VCaP (cell line): ENCODE measurements at regions not wholly inside any gene's neighbourhood (a gene's known extent, or its start where the extent isn't known, plus 50 kb on each side); places are given as distances from the start of the nearest gene placed in this dataset.
"Not testable (repeated sequence)": the region's sequence is repeated elsewhere in the genome, so short reads cannot be mapped to it uniquely, and the experiment has no call there.

ENCODE experiments used
- H3K27ac ChIP-seq: fragments of 450-650 bp; 2 replicates; pipeline ENCODE4 v1.5.1; 2017
- CTCF ChIP-seq: fragments of 450-650 bp; conservative IDR thresholded peaks from 2 replicates; pipeline ENCODE4 v1.5.1; 2017; ENCODE audit warnings: mild to moderate bottlenecking, moderate library complexity

- no peak overlapping the region for H3K27ac ChIP-seq
- TF ChIP-seq CTCF = no peak
Measured at GRCh38 chr1:143653429-143653802, 318.4 kb downstream of the FAM72C start.

GRCh38 chr1:143652744-143653428 is 318.9 kb downstream of the FAM72C start:
- no peak for TF ChIP-seq CTCF

GRCh38 chr1:143652187-143652586 is 319.6 kb downstream of the FAM72C start:
- no peak for TF ChIP-seq CTCF
- H3K27ac ChIP-seq = no peak overlapping the region

More at GRCh38 chr1:143652744-143653428, 318.9 kb downstream of the FAM72C start:
- H3K27ac ChIP-seq = no peak overlapping the region

GRCh38 chr1:143651350-143651992 is 320.3 kb downstream of the FAM72C start:
- no peak overlapping the region for H3K27ac ChIP-seq
- no peak for TF ChIP-seq CTCF

- not testable (repeated sequence) for H3K27ac ChIP-seq
Measured at GRCh38 chr1:143644035-143644434, 327.8 kb downstream of the FAM72C start.

GRCh38 chr1:143643148-143643885 is 328.5 kb downstream of the FAM72C start:
- TF ChIP-seq CTCF = no peak
- H3K27ac ChIP-seq = no peak overlapping the region

- no peak overlapping the region for H3K27ac ChIP-seq
- TF ChIP-seq CTCF = no peak
Measured at GRCh38 chr1:143625886-143626285, 345.9 kb downstream of the FAM72C start.
